Inflammatory macrophage treated with lipopolysaccharide for 4 hours (primary cell): ENCODE measurements at regions not wholly inside any gene's neighbourhood (a gene's known extent, or its start where the extent isn't known, plus 50 kb on each side); places are given as distances from the start of the nearest gene placed in this dataset.

Experiments used
- DNase-seq: peaks from one replicate; pipeline ENCODE4 v3.0.0-alpha.2; 2020

DNA sequence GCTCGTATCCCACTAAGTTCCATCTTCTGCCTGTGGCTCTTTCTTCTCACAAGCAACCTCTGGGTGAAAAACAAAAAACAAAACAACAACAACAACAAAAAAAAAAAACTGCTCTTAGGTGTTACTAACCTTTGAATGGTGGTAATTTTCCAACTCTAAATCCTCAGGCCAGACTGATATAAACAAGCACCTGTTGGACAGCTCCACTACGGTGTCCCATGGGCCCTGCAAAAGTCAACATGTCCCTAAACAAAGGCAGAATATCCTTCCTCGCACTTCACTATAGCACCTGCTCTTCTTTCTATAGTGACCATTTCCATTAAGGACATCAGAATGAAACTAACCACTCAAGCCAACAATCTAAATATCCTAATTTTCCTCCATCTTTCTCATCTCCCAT, 54.6 kb upstream of the PARM1 start:
- no peak for DNase-seq

DNA sequence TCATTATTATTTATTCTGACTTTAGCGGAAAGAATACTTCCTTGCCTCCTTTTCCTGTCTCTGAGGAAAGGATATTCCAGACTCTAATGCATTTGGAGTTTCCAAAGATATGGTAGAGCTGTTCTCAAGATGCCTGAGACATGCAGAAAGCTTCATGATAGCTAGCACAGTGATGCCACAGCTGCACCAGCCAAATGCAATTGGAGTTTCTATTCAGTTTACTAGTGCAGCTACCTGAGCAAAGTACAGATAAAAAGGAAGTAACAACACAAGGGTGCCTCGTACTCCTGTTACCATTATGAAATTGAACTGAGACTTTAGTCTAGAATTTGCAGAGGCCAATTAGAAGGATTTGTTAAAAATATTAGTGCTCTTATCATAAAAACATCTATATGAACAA, 57.5 kb upstream of the PARM1 start:
- no peak for DNase-seq

DNA sequence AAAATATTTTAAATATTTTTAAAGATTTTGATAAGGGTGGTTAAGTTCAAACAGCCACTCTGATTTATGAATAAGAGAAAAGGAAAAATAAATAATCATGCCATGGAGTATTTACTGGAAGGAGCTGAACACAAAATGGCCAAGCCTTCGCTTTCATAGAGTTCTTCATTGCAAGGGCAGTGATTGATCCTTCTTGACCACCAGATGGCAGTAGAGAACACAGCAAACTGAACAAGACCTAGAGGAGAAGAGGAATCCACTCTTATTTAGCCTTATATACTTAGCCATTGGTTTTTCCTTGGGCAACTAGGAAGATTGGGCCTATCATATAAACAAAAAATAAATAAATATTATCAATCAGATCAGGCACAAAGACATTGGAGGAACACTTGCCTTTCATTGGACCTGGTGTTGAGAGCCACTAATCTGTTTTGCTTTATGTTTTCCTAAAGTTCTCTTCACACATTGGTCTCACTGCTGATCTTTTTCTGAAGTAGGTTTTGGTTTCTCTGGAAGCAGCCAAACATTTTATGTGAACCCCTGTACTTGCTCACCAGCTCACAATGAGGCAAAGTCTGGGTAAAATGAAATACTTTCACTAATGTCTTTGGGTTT, 58.1 kb upstream of the PARM1 start:
- peak; percentile 72 for DNase-seq

DNA sequence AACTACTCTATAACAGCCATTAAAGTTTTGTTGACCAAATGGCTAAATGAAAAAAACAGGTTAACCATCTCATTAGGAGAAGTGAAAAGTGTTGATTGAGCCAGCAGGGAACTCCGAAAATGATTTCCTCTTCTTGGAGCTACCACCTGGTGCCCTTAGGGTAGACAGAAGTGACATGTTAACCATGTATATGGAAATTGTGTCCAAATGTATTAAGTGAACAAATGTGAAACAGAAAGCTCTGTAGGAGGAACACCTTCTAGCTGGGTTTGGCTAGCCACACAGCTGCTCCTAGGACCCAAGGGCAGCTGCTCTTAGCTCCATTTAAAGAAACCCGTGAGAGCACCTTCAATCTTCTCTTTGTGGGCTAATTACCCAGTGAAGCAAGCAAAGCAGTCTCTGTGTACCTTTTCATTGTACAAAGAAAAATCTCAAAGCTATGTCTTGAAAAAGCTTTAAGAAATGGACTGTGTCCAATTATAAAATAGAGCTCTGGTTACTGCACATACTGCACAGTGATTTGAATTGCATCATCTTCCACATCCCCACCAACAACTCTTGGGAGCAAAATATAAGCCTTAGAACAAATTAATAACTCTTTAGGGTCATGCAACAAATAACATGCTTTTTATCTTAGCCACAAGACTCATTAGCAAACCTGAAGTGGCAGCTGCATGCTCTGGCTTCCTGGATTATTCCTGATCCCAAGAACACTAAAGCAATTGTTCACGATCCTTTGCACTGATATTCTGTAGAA, 59.2 kb upstream of the PARM1 start:
- peak; percentile 13 for DNase-seq

DNA sequence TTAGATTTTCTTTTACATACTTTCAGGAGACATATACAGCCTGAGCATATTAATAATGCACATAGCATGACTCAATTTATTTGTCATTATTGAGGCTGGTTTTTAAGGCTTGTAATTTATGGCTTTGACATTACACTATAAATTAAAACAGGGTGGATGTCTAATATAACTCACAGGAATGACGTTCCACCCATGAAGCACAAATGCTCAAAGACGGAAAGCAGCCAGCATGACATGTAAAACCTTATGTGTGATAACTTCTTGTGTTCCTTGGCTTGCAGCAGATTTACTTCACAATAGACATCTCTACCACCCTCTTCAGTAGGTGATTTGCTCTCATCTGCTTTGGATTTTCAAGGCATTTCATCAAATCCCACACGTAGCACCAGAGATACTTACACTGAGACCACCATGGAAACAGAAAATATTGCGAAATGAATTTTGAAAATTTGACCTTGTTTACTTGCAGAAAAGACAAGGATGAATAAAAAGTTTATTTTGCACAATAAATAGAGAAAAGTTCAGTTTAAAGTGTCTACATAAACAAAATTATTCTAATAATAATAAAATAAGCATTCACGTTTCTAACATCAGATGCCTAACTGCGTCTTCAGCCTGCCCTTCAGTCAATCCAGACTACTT, 64.7 kb upstream of the BTC start:
- DNase-seq = no peak

DNA sequence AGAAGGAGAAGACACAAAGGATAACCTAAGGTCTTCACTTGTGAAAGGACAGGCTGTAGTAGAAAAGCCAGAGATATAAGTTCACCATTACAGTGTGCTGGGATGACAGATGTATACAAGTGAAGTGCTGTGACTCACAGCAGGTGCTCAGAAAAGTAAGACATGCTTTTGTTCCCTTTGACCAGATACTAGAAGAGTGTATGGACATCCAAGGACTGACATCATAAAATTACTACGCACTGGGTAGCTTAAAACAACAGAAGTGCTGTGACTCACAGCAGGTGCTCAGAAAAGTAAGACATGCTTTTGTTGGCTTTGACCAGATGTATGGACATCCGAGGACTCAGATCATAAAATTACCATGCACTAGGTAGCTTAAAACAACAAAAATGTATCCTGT, 61.6 kb upstream of the BTC start:
- no peak for DNase-seq

DNA sequence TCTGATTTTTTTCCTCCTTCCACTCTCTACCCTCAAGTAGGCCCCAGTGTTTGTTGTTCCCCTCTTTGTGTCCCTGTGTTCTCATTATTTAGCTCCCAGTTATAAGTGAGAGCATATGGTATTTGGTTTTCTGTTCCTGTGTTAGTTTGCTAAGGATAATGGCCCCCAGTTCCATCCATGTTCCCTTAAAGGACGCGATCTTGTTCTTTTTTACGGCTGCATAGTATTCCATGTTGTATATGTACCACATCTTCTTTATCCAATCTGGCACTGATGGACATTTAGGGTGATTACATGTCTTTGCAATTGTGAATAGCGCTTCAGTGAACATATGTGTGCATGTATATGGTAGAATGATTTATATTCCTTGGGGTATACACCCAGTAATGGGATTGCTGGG, 54.5 kb upstream of the BTC start:
- DNase-seq = no peak

DNA sequence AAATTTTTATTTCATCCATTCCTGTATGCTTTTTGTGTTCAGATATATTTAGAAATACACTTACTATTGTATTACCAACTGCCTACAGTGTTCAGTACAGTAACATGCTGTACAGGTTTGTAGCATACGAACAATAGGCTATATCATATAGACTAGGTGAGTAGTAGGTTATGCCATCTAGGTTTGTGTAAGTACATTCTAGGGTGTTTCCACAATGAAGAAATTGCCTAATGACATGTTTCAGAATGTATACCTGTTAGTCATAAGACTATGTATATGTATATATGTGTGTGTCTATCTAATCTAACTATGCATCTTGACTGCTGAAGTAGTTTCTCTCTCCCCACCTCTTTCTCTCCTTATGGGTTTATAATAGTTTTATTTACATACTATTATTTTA, 51.5 kb upstream of the BTC start:
- DNase-seq = no peak
